GM10266 (cell line): ENCODE measurements at regions not wholly inside any gene's neighbourhood (a gene's known extent, or its start where the extent isn't known, plus 50 kb on each side); places are given as distances from the start of the nearest gene placed in this dataset.

ENCODE experiments used
- DNase-seq: peaks from one replicate; pipeline ENCODE4 v3.0.0; 2012; ENCODE audit errors: extremely low spot score
- TF ChIP-seq, protein P1 (sequence below): IDR thresholded peaks from 2 replicates; pipeline ENCODE4 v1.5.1; 2012; ENCODE audit warnings: mild to moderate bottlenecking, low read depth; ENCODE audit not compliant: control insufficient read depth, insufficient read depth; ENCODE audit errors: missing control alignments

DNA sequence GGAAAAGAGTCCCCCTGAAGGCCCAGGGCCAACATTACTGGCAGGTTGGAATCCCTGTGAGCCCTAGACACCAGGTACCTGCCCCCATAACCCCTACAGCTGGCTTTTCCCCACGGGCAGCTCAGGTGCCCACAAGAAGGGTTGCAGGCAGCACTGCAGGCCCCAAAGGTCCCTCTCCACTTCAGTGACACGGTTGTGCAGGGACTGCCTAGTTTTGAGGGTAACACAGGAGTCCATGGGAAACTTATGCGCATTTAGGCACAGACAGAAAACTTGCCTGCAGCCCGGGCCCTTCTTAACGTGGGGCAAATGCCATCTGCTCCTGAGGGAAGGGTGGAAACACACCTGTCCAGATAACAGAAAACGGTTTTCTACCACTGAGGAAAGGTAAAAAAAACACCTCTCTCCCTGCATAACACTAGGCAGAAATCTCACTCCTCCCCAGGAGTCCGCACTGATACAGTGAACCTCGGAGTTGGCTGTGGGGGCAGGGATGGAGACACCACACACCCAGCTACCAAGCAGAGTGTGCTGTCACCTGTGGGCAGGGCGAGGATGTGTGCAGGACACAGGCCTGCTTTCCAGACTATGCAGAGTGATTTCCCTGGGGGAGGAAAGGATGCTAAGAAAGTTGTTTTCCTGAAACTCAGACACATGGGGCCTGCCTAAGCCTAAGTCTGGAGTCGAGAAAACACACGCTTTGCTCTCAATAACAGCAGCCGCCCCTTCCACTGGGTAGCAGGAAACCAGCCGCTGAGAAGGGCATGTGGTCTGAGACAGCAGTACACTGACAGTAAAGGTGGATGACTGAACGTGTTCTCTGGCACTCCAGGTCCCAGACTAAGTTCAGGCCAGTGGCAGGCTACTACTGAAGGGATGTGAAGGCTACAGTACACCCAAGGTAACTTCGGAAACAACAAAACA, 819.4 kb downstream of the DCDC2C start:
- DNase-seq, result no peak
- TF ChIP-seq, protein P1, sequence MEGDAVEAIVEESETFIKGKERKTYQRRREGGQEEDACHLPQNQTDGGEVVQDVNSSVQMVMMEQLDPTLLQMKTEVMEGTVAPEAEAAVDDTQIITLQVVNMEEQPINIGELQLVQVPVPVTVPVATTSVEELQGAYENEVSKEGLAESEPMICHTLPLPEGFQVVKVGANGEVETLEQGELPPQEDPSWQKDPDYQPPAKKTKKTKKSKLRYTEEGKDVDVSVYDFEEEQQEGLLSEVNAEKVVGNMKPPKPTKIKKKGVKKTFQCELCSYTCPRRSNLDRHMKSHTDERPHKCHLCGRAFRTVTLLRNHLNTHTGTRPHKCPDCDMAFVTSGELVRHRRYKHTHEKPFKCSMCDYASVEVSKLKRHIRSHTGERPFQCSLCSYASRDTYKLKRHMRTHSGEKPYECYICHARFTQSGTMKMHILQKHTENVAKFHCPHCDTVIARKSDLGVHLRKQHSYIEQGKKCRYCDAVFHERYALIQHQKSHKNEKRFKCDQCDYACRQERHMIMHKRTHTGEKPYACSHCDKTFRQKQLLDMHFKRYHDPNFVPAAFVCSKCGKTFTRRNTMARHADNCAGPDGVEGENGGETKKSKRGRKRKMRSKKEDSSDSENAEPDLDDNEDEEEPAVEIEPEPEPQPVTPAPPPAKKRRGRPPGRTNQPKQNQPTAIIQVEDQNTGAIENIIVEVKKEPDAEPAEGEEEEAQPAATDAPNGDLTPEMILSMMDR, result no peak

DNA sequence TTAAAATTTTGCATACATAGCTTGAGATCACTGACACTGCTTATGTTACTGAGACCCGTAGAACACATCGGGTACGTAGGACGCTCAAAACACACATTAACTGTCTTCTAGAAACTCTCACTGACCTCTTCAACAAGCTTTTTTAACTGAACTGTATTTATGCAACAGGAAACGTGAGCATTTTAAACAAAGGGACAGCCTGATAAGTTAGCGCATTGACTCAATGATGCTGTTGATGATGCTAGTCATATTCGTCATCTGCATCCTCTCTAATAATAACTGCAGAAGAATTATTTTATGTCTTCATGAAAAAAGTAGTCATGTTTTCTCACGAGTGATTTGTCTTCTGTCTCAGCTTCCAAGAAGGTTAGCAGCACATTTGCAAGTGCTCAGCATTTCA, 824.0 kb downstream of the DCDC2C start:
- TF ChIP-seq, protein P1, result no peak

DNA sequence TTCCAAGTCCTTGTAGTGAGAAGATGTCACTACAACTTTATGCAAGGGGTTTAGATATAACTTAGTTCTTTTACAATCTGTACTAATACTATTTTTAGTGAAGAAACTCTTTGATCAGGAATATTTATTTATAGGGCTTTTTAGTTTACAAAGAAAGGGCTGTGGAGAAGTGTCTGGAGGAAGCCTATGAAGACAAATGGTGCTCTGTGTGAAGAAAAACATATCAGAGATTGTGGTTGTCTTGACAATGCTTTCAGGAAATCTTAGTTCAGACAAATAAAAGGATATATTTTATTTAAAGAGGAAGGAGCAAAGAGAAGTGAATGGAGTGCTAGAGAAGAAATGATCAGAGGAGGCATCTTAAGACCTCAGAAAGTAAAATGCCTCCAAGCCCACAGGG, 824.9 kb downstream of the DCDC2C start:
- TF ChIP-seq, protein P1, result no peak

More for the DNA sequence above, 824.0 kb downstream of the DCDC2C start:
- DNase-seq, result no peak

DNA sequence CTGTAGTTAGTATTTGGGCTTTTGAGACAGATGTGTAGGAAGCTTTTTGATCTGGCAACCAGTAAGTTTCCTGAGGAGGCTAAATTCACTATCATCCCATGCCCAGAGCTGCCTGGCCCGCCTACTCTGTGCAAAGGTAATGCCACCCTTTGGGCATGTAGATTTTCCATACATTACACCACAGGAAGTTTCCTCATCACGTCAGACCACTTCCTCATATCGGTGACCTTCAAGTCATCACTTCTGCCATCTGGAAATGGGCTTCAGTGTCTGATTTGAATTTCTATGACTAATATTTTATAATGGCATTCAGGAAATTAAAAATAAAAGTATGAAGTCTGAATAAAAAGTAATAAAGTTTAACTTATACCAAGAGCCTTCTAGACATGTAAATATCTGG, 825.4 kb downstream of the DCDC2C start:
- TF ChIP-seq, protein P1, result no peak
- no peak for DNase-seq

More for the DNA sequence above, 824.9 kb downstream of the DCDC2C start:
- DNase-seq, result no peak

DNA sequence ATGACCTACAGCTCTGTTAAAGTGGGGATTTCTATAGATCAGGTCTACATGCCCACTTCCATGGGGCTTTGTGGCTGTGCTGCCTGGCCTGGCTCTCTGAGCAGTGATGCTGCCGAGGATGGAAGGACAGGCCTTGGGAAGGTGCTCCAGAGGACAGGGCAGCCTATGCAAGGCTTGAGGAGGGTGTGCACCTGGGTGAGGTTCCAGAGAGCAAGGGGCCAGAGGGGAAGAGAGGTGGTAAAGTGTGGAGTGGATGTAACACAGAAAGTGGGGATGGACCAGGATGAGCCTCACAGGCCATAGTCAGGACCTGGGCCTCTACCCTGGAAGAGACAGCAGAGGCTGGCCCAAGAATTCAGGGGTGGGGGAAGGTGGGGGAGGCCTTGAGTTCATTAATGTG, 826.4 kb downstream of the DCDC2C start:
- TF ChIP-seq, protein P1, result no peak
- no peak for DNase-seq

DNA sequence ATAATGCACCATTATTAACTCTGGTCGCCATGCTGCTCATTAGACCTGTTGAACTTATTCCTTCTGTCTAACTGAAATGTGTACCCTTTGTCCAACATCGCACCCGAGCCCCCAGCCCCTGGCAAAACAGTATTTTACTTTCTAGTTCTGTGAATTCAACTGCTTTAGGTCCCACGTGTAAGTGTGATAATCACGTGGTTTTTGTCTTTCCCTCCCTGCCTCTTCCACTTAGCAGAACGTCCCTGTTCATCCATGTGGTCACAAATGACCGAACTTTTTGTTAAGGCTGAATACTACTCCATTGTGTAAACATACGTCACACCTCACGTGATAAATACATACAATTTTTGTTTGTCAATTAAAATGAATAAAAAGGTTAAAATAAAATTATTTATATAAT, 826.9 kb downstream of the DCDC2C start:
- TF ChIP-seq, protein P1, result no peak
- no peak for DNase-seq

DNA sequence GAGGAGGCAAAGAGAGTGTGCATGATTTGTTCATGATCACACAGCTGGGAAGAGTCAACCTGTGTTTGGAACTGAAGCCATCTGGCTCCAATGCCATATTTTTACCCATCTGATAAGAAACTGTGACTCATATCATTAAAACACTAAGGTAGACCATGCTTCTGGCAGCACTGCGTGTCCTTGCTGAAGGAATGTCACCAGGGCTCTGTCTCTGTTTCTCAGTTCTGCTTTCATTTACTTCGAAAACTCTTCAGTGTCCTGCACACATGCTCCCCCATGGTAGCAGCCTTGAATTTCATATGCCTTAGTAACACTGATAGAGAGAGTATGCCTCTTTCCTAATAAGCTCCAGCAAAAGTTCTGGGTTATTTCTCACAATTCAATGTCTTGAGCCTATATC, 830.4 kb downstream of the DCDC2C start:
- no peak for DNase-seq
- TF ChIP-seq, protein P1, result no peak
